Breast epithelium (tissue), 4 donors: ENCODE measurements at regions not wholly inside any gene's neighbourhood (a gene's known extent, or its start where the extent isn't known, plus 50 kb on each side); places are given as distances from the start of the nearest gene placed in this dataset.

Source experiments
- DNase-seq, 2 donors: peaks; one replicate each; pipeline ENCODE4 v3.0.0-alpha.2; 2019; ENCODE audit warnings: low spot score in 2 of 2
- H3K27ac ChIP-seq, 2 donors: fragments of 200-600 bp; sonication (generic) in 1 of 2; one replicate each; pipeline ENCODE4 v1.5.1; 2016 to 2019; ENCODE audit warnings: mild to moderate bottlenecking in 1 of 2
- H3K27me3 ChIP-seq, 2 donors: fragments of 200-600 bp; sonication (generic) in 1 of 2; one replicate each; pipeline versions ENCODE4 v1.5.1 to v1.6.0; 2017 to 2019; ENCODE audit warnings: control low read depth in 1 of 2, mild to moderate bottlenecking in 1 of 2
- H3K36me3 ChIP-seq: fragments of 200-600 bp; one replicate; pipeline ENCODE4 v1.5.1; 2019
- H3K4me1 ChIP-seq, 2 donors: fragments of 200-600 bp; sonication (generic); one replicate each; pipeline ENCODE4 v1.5.1; 2016 to 2019; ENCODE audit warnings: control low read depth in 1 of 2
- H3K4me3 ChIP-seq, 3 donors: fragments of 200-600 bp; sonication (generic); 1 replicate in 2 of 3; 2 replicates in 1 of 3; pipeline ENCODE4 v1.5.1; 2016 to 2019; ENCODE audit warnings: mild to moderate bottlenecking in 3 of 3, moderate library complexity in 2 of 3
- H3K9me3 ChIP-seq, 2 donors: fragments of 200-600 bp; sonication (generic) in 1 of 2; one replicate each; pipeline ENCODE4 v1.5.1; 2016 to 2019; ENCODE audit warnings: control low read depth in 1 of 2
- CTCF ChIP-seq, 3 donors: fragments of 450-650 bp; IDR thresholded peaks; one replicate each; pipeline ENCODE4 v1.5.1; 2016 to 2017; ENCODE audit warnings: antibody characterized with exemption in 3 of 3, mild to moderate bottlenecking in 3 of 3, moderate library complexity in 3 of 3
- POLR2A ChIP-seq: fragments of 450-650 bp; IDR thresholded peaks from one replicate; pipeline ENCODE4 v1.6.1; 2016; ENCODE audit warnings: antibody characterized with exemption, mild to moderate bottlenecking, moderate library complexity
- POLR2AphosphoS5 ChIP-seq, 3 donors: sonication (generic); formaldehyde crosslinking; IDR thresholded peaks; one replicate each; pipeline ENCODE4 v1.6.1; 2017; ENCODE audit warnings: antibody characterized with exemption in 3 of 3
- intact Hi-C: fragments of 100-400 bp; cut with DNase I; formaldehyde crosslinking; loops from one replicate; pipeline ENCODE4 v1.15.1; 2023; ENCODE audit warnings: low total_unique reads

GRCh38 chr6:9581155-9581554 is 833.7 kb downstream of the TFAP2A start:
- H3K4me3 ChIP-seq, result no peak overlapping the region
- H3K27ac ChIP-seq, result no peak overlapping the region

GRCh38 chr6:9576521-9576920 is 838.4 kb downstream of the TFAP2A start:
- Histone ChIP-seq H3K36me3 (no peaks in the 10 kb centered on the region), H3K9me3 (no peaks in the 10 kb centered on the region), H3K4me1 (no peaks in the 10 kb centered on the region), H3K27me3 (no peaks in the 10 kb centered on the region), H3K4me3 (no peak overlapping the region), H3K27ac (no peak overlapping the region)
- DNase-seq, result no peak
- TF ChIP-seq POLR2A, result no peak
- no peak for TF ChIP-seq CTCF (IDR thresholded peaks at IDR 0.05)
- no peak for TF ChIP-seq POLR2AphosphoS5 (IDR thresholded peaks at IDR 0.05)
- intact Hi-C loops, result no loop called here

More at GRCh38 chr6:9581155-9581554, 833.7 kb downstream of the TFAP2A start:
- H3K4me1 ChIP-seq, result no peaks in the 10 kb centered on the region
- DNase-seq, result no peak
- no peaks in the 10 kb centered on the region for H3K27me3 ChIP-seq
- H3K36me3 ChIP-seq, result no peaks in the 10 kb centered on the region
- TF ChIP-seq POLR2A, result no peak
- TF ChIP-seq POLR2AphosphoS5 (IDR thresholded peaks at IDR 0.05), result no peak
- no peak for TF ChIP-seq CTCF (IDR thresholded peaks at IDR 0.05)
- intact Hi-C loops, result no loop called here
- H3K9me3 ChIP-seq, result no peaks in the 10 kb centered on the region

DNA sequence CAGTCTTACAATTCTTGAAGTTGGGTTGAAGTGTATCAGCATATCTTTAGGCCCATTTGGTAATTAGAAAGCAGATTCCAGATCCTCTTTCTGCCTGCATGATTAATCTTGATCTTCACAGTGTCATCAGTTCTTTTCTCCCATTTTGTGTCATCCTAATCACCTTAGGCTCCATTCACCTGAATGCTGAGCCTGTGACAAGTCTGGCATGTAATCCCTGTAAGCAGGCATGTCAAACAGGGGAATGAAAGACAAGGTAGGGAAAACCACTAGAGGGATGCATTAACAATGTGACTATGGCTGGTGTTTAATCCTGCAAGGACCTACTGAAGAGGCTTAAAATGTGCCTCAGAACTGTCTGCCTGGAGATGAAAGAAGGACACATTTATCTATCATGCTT is 848.8 kb downstream of the TFAP2A start:
- intact Hi-C loops, result no loop called here
- no peak overlapping the region for H3K27ac ChIP-seq
- TF ChIP-seq POLR2AphosphoS5 (IDR thresholded peaks at IDR 0.05) (no peak), POLR2A (no peak), CTCF (IDR thresholded peaks at IDR 0.05) (no peak)
- H3K4me3 ChIP-seq, result no peak overlapping the region
- no peaks in the 10 kb centered on the region for H3K4me1 ChIP-seq
- no peaks in the 10 kb centered on the region for H3K9me3 ChIP-seq
- no peaks in the 10 kb centered on the region for H3K27me3 ChIP-seq
- no peaks in the 10 kb centered on the region for H3K36me3 ChIP-seq
- no peak for DNase-seq

DNA sequence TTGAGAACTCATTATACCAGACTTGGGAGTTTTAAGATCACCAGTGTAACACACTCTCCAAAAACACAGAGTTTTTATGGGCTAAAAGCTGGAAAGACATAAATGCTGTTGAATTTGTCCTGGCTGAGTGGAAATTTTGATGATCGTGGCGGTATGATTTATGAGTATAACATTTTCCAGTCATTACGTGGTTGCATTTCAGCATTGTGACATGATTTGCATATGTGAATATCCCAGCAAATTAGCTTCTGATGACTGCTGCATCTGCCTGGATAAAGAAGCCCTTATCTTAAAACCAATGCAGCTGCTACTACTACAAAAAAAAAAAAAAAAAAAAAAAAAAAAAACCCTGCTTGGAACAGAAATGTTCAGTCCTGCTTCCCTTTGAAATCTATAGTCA is 850.9 kb downstream of the TFAP2A start:
- Histone ChIP-seq H3K27ac (no peak overlapping the region), H3K36me3 (no peaks in the 10 kb centered on the region), H3K4me3 (no peak overlapping the region), H3K27me3 (no peaks in the 10 kb centered on the region), H3K4me1 (no peaks in the 10 kb centered on the region), H3K9me3 (no peaks in the 10 kb centered on the region)
- intact Hi-C loops, result no loop called here
- TF ChIP-seq POLR2AphosphoS5 (IDR thresholded peaks at IDR 0.05) (no peak), POLR2A (no peak), CTCF (IDR thresholded peaks at IDR 0.05) (no peak)
- DNase-seq, result no peak

- H3K36me3 ChIP-seq, result no peaks in the 10 kb centered on the region
- H3K4me1 ChIP-seq, result no peaks in the 10 kb centered on the region
- intact Hi-C loops, result no loop called here
- TF ChIP-seq CTCF (IDR thresholded peaks at IDR 0.05) (no peak), POLR2AphosphoS5 (IDR thresholded peaks at IDR 0.05) (no peak), POLR2A (no peak)
- no peaks in the 10 kb centered on the region for H3K27me3 ChIP-seq
- H3K9me3 ChIP-seq, result no peaks in the 10 kb centered on the region
- H3K4me3 ChIP-seq, result no peak overlapping the region
- no peak overlapping the region for H3K27ac ChIP-seq
- DNase-seq, result no peak
Measured at GRCh38 chr6:9563568-9563967, 851.3 kb downstream of the TFAP2A start.
